WI38 (cell line): ENCODE measurements at regions not wholly inside any gene's neighbourhood (a gene's known extent, or its start where the extent isn't known, plus 50 kb on each side); places are given as distances from the start of the nearest gene placed in this dataset.

Experiments
- H3K4me3 ChIP-seq: 2 replicates; pipeline ENCODE4 v1.5.1; 2011; ENCODE audit warnings: low read depth, mild to moderate bottlenecking, control low read depth, low read length
- CTCF ChIP-seq: IDR thresholded peaks from 2 replicates; pipeline ENCODE4 v1.5.1; 2012; ENCODE audit warnings: low read depth, mild to moderate bottlenecking, control low read depth, low read length

GRCh38 chr2:406231-406630, 118.3 kb upstream of the ALKAL2 start:
- no peak for TF ChIP-seq CTCF
- H3K4me3 ChIP-seq, result no peak overlapping the region

- no peak for TF ChIP-seq CTCF
- H3K4me3 ChIP-seq, result no peak overlapping the region
These were observed 116.7 kb upstream of the ALKAL2 start for GRCh38 chr2:404581-404980.

GRCh38 chr2:403682-404081, 115.8 kb upstream of the ALKAL2 start:
- no peak overlapping the region for H3K4me3 ChIP-seq

GRCh38 chr2:402721-403120, 114.8 kb upstream of the ALKAL2 start:
- TF ChIP-seq CTCF, result no peak
- H3K4me3 ChIP-seq, result no peak overlapping the region

More at GRCh38 chr2:403682-404081, 115.8 kb upstream of the ALKAL2 start:
- TF ChIP-seq CTCF, result no peak

- TF ChIP-seq CTCF, result no peak
- H3K4me3 ChIP-seq, result no peak overlapping the region
These were observed 114.3 kb upstream of the ALKAL2 start for GRCh38 chr2:402206-402605.

GRCh38 chr2:401019-401679, 113.3 kb upstream of the ALKAL2 start:
- H3K4me3 ChIP-seq, result no peak overlapping the region
- no peak for TF ChIP-seq CTCF

- no peak for TF ChIP-seq CTCF
- H3K4me3 ChIP-seq, result no peak overlapping the region
These were observed 110.0 kb upstream of the ALKAL2 start for GRCh38 chr2:397926-398325.
